ENCODE measurements at regions not wholly inside any gene's neighbourhood (a gene's known extent, or its start where the extent isn't known, plus 50 kb on each side); places are given as distances from the start of the nearest gene placed in this dataset.

DNA sequence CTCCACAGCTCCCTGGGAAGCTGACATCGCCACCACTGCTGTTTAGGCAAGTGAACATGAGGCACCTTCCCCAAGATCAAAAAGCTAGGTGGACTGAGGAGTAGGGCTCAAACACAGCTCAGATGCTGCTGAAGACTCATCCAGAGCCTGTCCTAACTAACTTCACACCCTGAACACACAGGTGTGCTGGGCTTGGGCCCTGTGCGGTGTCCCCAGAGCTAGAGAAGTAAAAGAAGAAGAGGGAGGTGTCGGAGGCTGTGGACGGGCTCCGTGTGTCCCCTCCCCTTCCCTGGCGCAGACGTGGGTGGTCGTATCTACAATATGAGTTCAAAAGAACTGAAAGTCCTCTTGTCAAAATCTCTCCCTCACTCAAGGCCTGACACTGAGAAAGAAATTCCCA, 373.4 kb upstream of the MGMT start:
- intact Hi-C loops (cut with DNase I) = no loop called here
- WGBS, 2 donors = 87 to 91% methylated on average over 8 of the region's 8 CpGs
- no peaks in the 10 kb centered on the region for H3K27me3 ChIP-seq

DNA sequence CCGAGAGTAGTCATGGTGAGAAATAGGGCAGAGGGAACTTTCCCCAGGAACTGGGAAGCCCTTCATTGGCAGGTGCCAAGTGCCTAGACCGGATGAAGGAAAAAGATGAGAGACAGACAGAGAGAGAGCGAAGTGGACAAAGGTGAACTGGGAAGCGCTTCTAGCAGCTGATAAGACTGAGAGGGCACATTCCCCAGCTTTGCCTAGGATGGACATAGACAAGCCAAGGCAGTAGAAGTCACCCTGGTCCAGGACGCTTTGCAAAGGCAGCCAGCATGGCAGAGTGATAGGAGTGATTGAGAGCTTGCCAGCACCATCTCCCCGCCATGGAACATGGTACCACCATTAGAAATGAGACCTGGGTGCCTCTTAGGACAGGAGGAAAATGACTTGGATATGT, 372.8 kb upstream of the MGMT start:
- no peak overlapping the region for H3K27ac ChIP-seq
- no peaks in the 10 kb centered on the region for H3K9me3 ChIP-seq
- H3K36me3 ChIP-seq = no peaks in the 10 kb centered on the region
- no peak overlapping the region for H3K4me3 ChIP-seq
- no peaks in the 10 kb centered on the region for H3K27me3 ChIP-seq
- H3K4me1 ChIP-seq = peaks cover 0 to 33% (median 27%) of the 10 kb centered on the region in 4 donors
- WGBS, 2 donors = 86 to 91% methylated on average over 6 of the region's 6 CpGs
- TF ChIP-seq POLR2AphosphoS5 (IDR thresholded peaks at IDR 0.05) = no peak
- TF ChIP-seq, protein P1, sequence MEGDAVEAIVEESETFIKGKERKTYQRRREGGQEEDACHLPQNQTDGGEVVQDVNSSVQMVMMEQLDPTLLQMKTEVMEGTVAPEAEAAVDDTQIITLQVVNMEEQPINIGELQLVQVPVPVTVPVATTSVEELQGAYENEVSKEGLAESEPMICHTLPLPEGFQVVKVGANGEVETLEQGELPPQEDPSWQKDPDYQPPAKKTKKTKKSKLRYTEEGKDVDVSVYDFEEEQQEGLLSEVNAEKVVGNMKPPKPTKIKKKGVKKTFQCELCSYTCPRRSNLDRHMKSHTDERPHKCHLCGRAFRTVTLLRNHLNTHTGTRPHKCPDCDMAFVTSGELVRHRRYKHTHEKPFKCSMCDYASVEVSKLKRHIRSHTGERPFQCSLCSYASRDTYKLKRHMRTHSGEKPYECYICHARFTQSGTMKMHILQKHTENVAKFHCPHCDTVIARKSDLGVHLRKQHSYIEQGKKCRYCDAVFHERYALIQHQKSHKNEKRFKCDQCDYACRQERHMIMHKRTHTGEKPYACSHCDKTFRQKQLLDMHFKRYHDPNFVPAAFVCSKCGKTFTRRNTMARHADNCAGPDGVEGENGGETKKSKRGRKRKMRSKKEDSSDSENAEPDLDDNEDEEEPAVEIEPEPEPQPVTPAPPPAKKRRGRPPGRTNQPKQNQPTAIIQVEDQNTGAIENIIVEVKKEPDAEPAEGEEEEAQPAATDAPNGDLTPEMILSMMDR (IDR thresholded peaks at IDR 0.05) = no peak
- intact Hi-C loops (cut with DNase I) = no loop called here
- no peak for DNase-seq

More for the DNA sequence above, 373.4 kb upstream of the MGMT start:
- Histone ChIP-seq H3K4me3 (no peak overlapping the region), H3K27ac (no peak overlapping the region), H3K36me3 (no peaks in the 10 kb centered on the region), H3K9me3 (no peaks in the 10 kb centered on the region), H3K4me1 (peaks cover 0 to 33% (median 27%) of the 10 kb centered on the region in 4 donors)
- TF ChIP-seq, protein P1 (IDR thresholded peaks at IDR 0.05) = no peak
- TF ChIP-seq POLR2AphosphoS5 (IDR thresholded peaks at IDR 0.05) (no peak), EP300 (IDR thresholded peaks at IDR 0.05) (no peak), POLR2A (IDR thresholded peaks at IDR 0.05) (no peak)
- DNase-seq = no peak

DNA sequence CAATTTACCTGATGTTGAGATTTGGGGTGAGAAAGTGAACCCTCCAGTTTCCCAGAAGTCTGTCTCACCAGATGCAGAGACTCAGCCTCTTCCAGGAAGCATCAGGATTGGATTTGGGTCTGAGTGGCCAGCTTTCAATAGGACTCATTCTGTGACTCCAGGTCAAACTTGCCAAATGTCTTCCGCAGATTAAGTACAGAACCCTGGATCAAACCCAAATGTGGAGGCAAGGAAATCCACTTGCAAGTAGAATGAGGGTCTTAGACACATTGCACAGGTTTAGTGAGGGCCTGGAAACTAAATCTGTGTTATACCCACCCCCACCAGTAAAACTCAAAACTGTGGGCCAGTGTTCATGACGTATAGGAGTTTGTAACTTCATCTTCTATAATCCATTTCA, 372.2 kb upstream of the MGMT start:
- intact Hi-C loops (cut with DNase I) = loop anchor here (5.0 kb wide), 3 partner anchors 97 to 867 kb away; partner anchors contain the start of genes EBF3 and MGMT
- DNase-seq = no peak
- Histone ChIP-seq H3K4me1 (peaks cover 0 to 33% (median 27%) of the 10 kb centered on the region in 4 donors), H3K36me3 (no peaks in the 10 kb centered on the region), H3K27ac (peak overlapping the region in 1 of 4 donors; percentile 75), H3K4me3 (no peak overlapping the region), H3K9me3 (no peaks in the 10 kb centered on the region), H3K27me3 (no peaks in the 10 kb centered on the region)
- WGBS, 2 donors = 75 to 90% methylated on average over 2 of the region's 2 CpGs
- TF ChIP-seq, protein P1 (IDR thresholded peaks at IDR 0.05) = no peak
- TF ChIP-seq POLR2AphosphoS5 (IDR thresholded peaks at IDR 0.05) (no peak), POLR2A (IDR thresholded peaks at IDR 0.05) (no peak), EP300 (IDR thresholded peaks at IDR 0.05) (no peak)

DNA sequence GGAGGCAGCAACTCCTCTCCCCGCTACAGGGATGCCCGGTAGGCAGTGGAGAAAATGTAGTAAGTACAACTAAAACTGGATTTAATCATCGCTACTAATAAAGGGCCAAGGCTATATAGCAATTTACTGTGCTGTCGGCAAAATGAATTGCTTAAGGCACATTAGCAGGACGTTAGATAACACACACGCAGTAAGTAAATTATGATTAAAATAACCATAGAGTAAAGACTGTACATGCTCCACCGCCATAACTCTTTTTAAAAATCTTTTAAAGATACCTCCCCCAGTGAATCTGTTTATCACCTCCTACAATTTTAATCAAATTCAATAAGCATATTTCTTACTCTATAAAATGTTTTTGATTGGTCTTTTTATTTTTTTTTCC, 371.4 kb upstream of the MGMT start:
- H3K4me3 ChIP-seq = no peak overlapping the region
- TF ChIP-seq POLR2AphosphoS5 (IDR thresholded peaks at IDR 0.05) (no peak), POLR2A (IDR thresholded peaks at IDR 0.05) (no peak), EP300 (IDR thresholded peaks at IDR 0.05) (no peak)
- TF ChIP-seq, protein P1 (IDR thresholded peaks at IDR 0.05) = no peak
- H3K27ac ChIP-seq = peak overlapping the region in 3 of 4 donors; percentile 41 to 75 (median 73)
- H3K36me3 ChIP-seq = no peaks in the 10 kb centered on the region
- no peaks in the 10 kb centered on the region for H3K27me3 ChIP-seq
- 82 to 88% methylated on average over 7 of the region's 7 CpGs for WGBS, 2 donors
- no peak for DNase-seq
- intact Hi-C loops (cut with DNase I) = loop anchor here (5.0 kb wide), 3 partner anchors 97 to 867 kb away; partner anchors contain the start of genes EBF3 and MGMT
- peaks cover 0 to 33% (median 27%) of the 10 kb centered on the region in 4 donors for H3K4me1 ChIP-seq
- no peaks in the 10 kb centered on the region for H3K9me3 ChIP-seq

All from sigmoid colon (tissue), 6 donors.